SK-N-MC (cell line): ENCODE measurements at regions not wholly inside any gene's neighbourhood (a gene's known extent, or its start where the extent isn't known, plus 50 kb on each side); places are given as distances from the start of the nearest gene placed in this dataset.

Source experiments
- EZH2 ChIP-seq: fragments of 200-600 bp; sonication (generic); IDR thresholded peaks from one replicate; pipeline ENCODE4 v1.6.1; 2017; ENCODE audit warnings: antibody characterized with exemption
- FOXP2 ChIP-seq: optimal IDR thresholded peaks from 2 replicates; pipeline ENCODE3; 2011; ENCODE audit warnings: mild to moderate bottlenecking, moderate library complexity; ENCODE audit not compliant: insufficient read depth; ENCODE audit errors: extremely low read length, control extremely low read depth
- POLR2AphosphoS5 ChIP-seq: IDR thresholded peaks from 2 replicates; pipeline ENCODE4 v1.6.1; 2012; ENCODE audit warnings: mild to moderate bottlenecking, low read depth, low read length, borderline replicate concordance

- TF ChIP-seq EZH2 (no peak), POLR2AphosphoS5 (no peak), FOXP2 (no peak)
Observed at GRCh38 chr1:195701149-195701548, 907.1 kb downstream of the KCNT2 start.
